ENCODE measurements at regions not wholly inside any gene's neighbourhood (a gene's known extent, or its start where the extent isn't known, plus 50 kb on each side); places are given as distances from the start of the nearest gene placed in this dataset.

DNA sequence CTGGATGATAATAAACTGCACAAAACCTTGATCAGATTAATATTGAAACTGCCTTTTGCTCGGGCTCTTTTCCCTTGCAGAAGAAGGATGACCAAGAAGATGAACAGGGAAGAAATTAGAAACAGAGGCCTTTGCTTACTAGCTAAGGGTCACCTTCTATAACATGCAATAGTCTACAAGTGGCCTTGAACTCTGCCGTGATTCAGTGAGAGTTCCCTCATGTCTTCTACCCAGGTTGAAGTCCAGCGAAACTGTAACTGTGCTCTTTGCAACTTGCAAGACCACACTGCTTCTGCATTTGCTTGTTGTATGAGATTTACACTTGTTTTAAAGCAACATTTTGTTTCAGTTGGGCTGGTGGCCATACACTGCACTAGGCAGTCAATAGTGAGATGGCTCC lies 108.4 kb downstream of the IGLL1 start:
- no peak overlapping the region for H3K4me3 ChIP-seq (ENCODE audit: low read depth, low read length, poor library complexity, severe bottlenecking)
- H4K20me1 ChIP-seq (ENCODE audit: insufficient read depth, low read length): no peaks in the 10 kb centered on the region
- TF ChIP-seq EZH2 (IDR thresholded peaks at IDR 0.05; ENCODE audit: borderline replicate concordance, low read length): no peak
- TF ChIP-seq, protein P1, sequence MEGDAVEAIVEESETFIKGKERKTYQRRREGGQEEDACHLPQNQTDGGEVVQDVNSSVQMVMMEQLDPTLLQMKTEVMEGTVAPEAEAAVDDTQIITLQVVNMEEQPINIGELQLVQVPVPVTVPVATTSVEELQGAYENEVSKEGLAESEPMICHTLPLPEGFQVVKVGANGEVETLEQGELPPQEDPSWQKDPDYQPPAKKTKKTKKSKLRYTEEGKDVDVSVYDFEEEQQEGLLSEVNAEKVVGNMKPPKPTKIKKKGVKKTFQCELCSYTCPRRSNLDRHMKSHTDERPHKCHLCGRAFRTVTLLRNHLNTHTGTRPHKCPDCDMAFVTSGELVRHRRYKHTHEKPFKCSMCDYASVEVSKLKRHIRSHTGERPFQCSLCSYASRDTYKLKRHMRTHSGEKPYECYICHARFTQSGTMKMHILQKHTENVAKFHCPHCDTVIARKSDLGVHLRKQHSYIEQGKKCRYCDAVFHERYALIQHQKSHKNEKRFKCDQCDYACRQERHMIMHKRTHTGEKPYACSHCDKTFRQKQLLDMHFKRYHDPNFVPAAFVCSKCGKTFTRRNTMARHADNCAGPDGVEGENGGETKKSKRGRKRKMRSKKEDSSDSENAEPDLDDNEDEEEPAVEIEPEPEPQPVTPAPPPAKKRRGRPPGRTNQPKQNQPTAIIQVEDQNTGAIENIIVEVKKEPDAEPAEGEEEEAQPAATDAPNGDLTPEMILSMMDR (IDR thresholded peaks at IDR 0.05; ENCODE audit: low read length): no peak
- no peaks in the 10 kb centered on the region for H3F3A ChIP-seq (ENCODE audit: insufficient read depth, low read length)
- H3K79me2 ChIP-seq (ENCODE audit: insufficient read depth, low read length): no peaks in the 10 kb centered on the region
- no peaks in the 10 kb centered on the region for H3K36me3 ChIP-seq (ENCODE audit: insufficient read depth, low read length)
- H3K4me2 ChIP-seq (ENCODE audit: low read length): no peak overlapping the region
- no peak overlapping the region for H3K9ac ChIP-seq (ENCODE audit: low read length)
- no peaks in the 10 kb centered on the region for H3K9me3 ChIP-seq (ENCODE audit: low read length)
- no peaks in the 10 kb centered on the region for H3K4me1 ChIP-seq (ENCODE audit: insufficient read depth, low read length, severe bottlenecking)
- H3K27me3 ChIP-seq (ENCODE audit: insufficient read depth, low read length): no peaks in the 10 kb centered on the region
- H2AFZ ChIP-seq (ENCODE audit: low read length): no peak overlapping the region
- no peak overlapping the region for H3K27ac ChIP-seq (ENCODE audit: low read depth, low read length, poor library complexity, severe bottlenecking)
- H3K9me2 ChIP-seq (ENCODE audit: low read depth, low read length): no peaks in the 10 kb centered on the region

DNA sequence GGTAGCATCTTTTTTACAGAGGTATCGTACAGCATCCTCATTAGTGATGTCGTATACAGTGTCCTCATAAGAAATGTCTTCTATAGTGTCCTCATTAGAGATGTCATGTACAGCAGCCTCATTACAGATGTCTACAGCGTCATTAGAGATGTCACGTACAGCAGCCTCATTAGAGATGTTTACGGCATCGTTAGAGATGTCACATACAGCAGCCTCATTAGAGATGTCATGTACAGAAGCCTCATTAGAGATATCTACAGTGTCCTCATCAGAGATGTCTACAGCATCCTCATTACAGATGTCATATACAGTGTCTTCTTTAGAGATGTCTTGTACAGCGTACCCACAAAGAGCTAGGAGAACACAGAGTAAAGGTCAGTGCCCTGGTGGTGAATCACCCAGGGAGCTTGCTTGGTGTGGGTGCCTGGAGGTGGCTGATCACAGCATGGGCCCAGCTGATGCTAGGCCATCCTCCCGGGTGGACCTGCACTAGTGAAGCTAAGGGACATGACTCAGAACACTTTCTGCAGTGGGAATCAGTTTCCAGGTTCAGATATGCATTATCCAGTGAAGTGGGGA lies 109.2 kb downstream of the IGLL1 start:
- H3K27ac ChIP-seq (ENCODE audit: low read depth, low read length, poor library complexity, severe bottlenecking): no peak overlapping the region
- H3K9me2 ChIP-seq (ENCODE audit: low read depth, low read length): no peaks in the 10 kb centered on the region
- no peak overlapping the region for H3K9ac ChIP-seq (ENCODE audit: low read length)

DNA sequence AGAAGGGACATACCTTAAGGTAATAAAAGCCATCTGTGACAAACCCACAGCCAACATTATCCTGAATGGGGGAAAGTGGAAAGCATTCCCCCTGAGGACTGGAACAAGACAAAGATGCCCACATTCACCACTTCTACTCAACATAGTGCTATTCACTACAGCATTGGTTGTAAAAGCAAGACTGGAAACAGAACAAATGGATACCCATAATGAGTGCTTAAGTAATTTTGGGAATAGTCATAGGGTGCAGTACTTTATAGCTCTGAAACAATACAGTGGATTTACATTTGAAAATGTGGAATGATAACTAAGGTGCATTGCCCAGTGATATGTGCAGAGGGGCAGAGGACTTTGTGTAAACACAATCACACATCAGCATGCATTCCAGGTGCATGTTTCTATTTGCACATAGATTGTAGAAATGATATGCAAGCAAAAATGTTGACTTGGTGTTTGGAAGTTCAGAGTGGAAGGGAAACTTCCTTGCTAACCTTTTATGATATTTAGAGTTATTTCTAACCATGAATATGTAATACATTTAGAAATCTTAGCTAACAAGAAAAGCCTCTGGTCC lies 112.3 kb downstream of the IGLL1 start:
- TF ChIP-seq, protein P1 (IDR thresholded peaks at IDR 0.05; ENCODE audit: low read length): no peak
- no peak for TF ChIP-seq EZH2 (IDR thresholded peaks at IDR 0.05; ENCODE audit: borderline replicate concordance, low read length)

More for the DNA sequence above, 109.2 kb downstream of the IGLL1 start:
- Histone ChIP-seq H2AFZ (ENCODE audit: low read length) (no peak overlapping the region), H3K36me3 (ENCODE audit: insufficient read depth, low read length) (no peaks in the 10 kb centered on the region), H3K9me3 (ENCODE audit: low read length) (no peaks in the 10 kb centered on the region), H3K27me3 (ENCODE audit: insufficient read depth, low read length) (no peaks in the 10 kb centered on the region), H4K20me1 (ENCODE audit: insufficient read depth, low read length) (no peaks in the 10 kb centered on the region), H3K4me2 (ENCODE audit: low read length) (no peak overlapping the region), H3K79me2 (ENCODE audit: insufficient read depth, low read length) (no peaks in the 10 kb centered on the region), H3K4me1 (ENCODE audit: insufficient read depth, low read length, severe bottlenecking) (no peaks in the 10 kb centered on the region), H3F3A (ENCODE audit: insufficient read depth, low read length) (no peaks in the 10 kb centered on the region), H3K4me3 (ENCODE audit: low read depth, low read length, poor library complexity, severe bottlenecking) (no peak overlapping the region)
- no peak for TF ChIP-seq EZH2 (IDR thresholded peaks at IDR 0.05; ENCODE audit: borderline replicate concordance, low read length)
- TF ChIP-seq, protein P1 (IDR thresholded peaks at IDR 0.05; ENCODE audit: low read length): no peak

More for the DNA sequence above, 112.3 kb downstream of the IGLL1 start:
- H3K27me3 ChIP-seq (ENCODE audit: insufficient read depth, low read length): no peaks in the 10 kb centered on the region
- no peak overlapping the region for H3K4me3 ChIP-seq (ENCODE audit: low read depth, low read length, poor library complexity, severe bottlenecking)
- H3K4me2 ChIP-seq (ENCODE audit: low read length): no peak overlapping the region
- no peaks in the 10 kb centered on the region for H3K36me3 ChIP-seq (ENCODE audit: insufficient read depth, low read length)
- no peaks in the 10 kb centered on the region for H3K9me2 ChIP-seq (ENCODE audit: low read depth, low read length)
- H3K9me3 ChIP-seq (ENCODE audit: low read length): no peaks in the 10 kb centered on the region
- no peak overlapping the region for H3K9ac ChIP-seq (ENCODE audit: low read length)
- no peak overlapping the region for H3K27ac ChIP-seq (ENCODE audit: low read depth, low read length, poor library complexity, severe bottlenecking)
- H3K79me2 ChIP-seq (ENCODE audit: insufficient read depth, low read length): no peaks in the 10 kb centered on the region
- H2AFZ ChIP-seq (ENCODE audit: low read length): no peak overlapping the region
- no peaks in the 10 kb centered on the region for H4K20me1 ChIP-seq (ENCODE audit: insufficient read depth, low read length)
- H3K4me1 ChIP-seq (ENCODE audit: insufficient read depth, low read length, severe bottlenecking): no peaks in the 10 kb centered on the region
- H3F3A ChIP-seq (ENCODE audit: insufficient read depth, low read length): no peaks in the 10 kb centered on the region

Data from OCI-LY1 (cell line).